ENCODE measurements at regions not wholly inside any gene's neighbourhood (a gene's known extent, or its start where the extent isn't known, plus 50 kb on each side); places are given as distances from the start of the nearest gene placed in this dataset.
"Not testable (repeated sequence)": the region's sequence is repeated elsewhere in the genome, so short reads cannot be mapped to it uniquely, and the experiment has no call there.

- DNase-seq: no peak
These were observed 330.5 kb upstream of the KAZN start for GRCh38 chr1:14267991-14268390.

- DNase-seq: no peak
These were observed 327.7 kb upstream of the KAZN start for GRCh38 chr1:14270821-14271220.

- DNase-seq: no peak
These were observed 324.7 kb upstream of the KAZN start for GRCh38 chr1:14273811-14274210.

- not testable (repeated sequence) for DNase-seq
These were observed 318.6 kb upstream of the KAZN start for GRCh38 chr1:14279891-14280290.

- no peak for DNase-seq
These were observed 317.6 kb upstream of the KAZN start for GRCh38 chr1:14280909-14281308.

GRCh38 chr1:14281412-14281811, 317.1 kb upstream of the KAZN start:
- DNase-seq: no peak

GRCh38 chr1:14282707-14283106, 315.8 kb upstream of the KAZN start:
- no peak for DNase-seq

GRCh38 chr1:14285238-14285637, 313.2 kb upstream of the KAZN start:
- DNase-seq: no peak

GRCh38 chr1:14291182-14291581, 307.3 kb upstream of the KAZN start:
- DNase-seq: not testable (repeated sequence)

- DNase-seq: no peak
These were observed 306.0 kb upstream of the KAZN start for GRCh38 chr1:14292520-14292919.

- no peak for DNase-seq
These were observed 304.5 kb upstream of the KAZN start for GRCh38 chr1:14294006-14294405.

GRCh38 chr1:14294860-14295536, 303.5 kb upstream of the KAZN start:
- no peak for DNase-seq

- DNase-seq: no peak
These were observed 301.7 kb upstream of the KAZN start for GRCh38 chr1:14296795-14297194.

GRCh38 chr1:14297356-14297755, 301.1 kb upstream of the KAZN start:
- no peak for DNase-seq

- DNase-seq: no peak
These were observed 299.7 kb upstream of the KAZN start for GRCh38 chr1:14298806-14299205.

- no peak for DNase-seq
These were observed 297.3 kb upstream of the KAZN start for GRCh38 chr1:14300991-14301703.

GRCh38 chr1:14301704-14302024, 296.8 kb upstream of the KAZN start:
- no peak for DNase-seq

- no peak for DNase-seq
These were observed 296.5 kb upstream of the KAZN start for GRCh38 chr1:14302025-14302424.

- DNase-seq: no peak
These were observed 295.5 kb upstream of the KAZN start for GRCh38 chr1:14303011-14303410.

GRCh38 chr1:14304381-14304865, 294.1 kb upstream of the KAZN start:
- no peak for DNase-seq

GRCh38 chr1:14308460-14308859, 290.0 kb upstream of the KAZN start:
- no peak for DNase-seq

- no peak for DNase-seq
These were observed 288.5 kb upstream of the KAZN start for GRCh38 chr1:14309984-14310383.

- no peak for DNase-seq
These were observed 288.0 kb upstream of the KAZN start for GRCh38 chr1:14310476-14310875.

- no peak for DNase-seq
These were observed 284.6 kb upstream of the KAZN start for GRCh38 chr1:14313731-14314431.
